HCEC 1CT (cell line): ENCODE measurements at regions not wholly inside any gene's neighbourhood (a gene's known extent, or its start where the extent isn't known, plus 50 kb on each side); places are given as distances from the start of the nearest gene placed in this dataset.

ENCODE experiments used
- DNase-seq: peaks from one replicate; pipeline ENCODE4 v3.0.0-alpha.2; 2017

- DNase-seq: no peak
These were observed 129.7 kb upstream of the MTAP start for GRCh38 chr9:21672761-21673160.

GRCh38 chr9:21674894-21675293 lies 127.5 kb upstream of the MTAP start:
- peak; percentile 78 for DNase-seq

- no peak for DNase-seq
These were observed 125.0 kb upstream of the MTAP start for GRCh38 chr9:21677387-21677786.

- DNase-seq: peak; percentile 96
These were observed 124.6 kb upstream of the MTAP start for GRCh38 chr9:21677834-21678233.

GRCh38 chr9:21679432-21679831 lies 123.0 kb upstream of the MTAP start:
- no peak for DNase-seq

GRCh38 chr9:21680590-21680989 lies 121.8 kb upstream of the MTAP start:
- DNase-seq: no peak

GRCh38 chr9:21681641-21682040 lies 120.8 kb upstream of the MTAP start:
- DNase-seq: peak; percentile 81

- no peak for DNase-seq
These were observed 120.1 kb upstream of the MTAP start for GRCh38 chr9:21682381-21682780.

- peak; percentile 84 for DNase-seq
These were observed 119.5 kb upstream of the MTAP start for GRCh38 chr9:21682981-21683380.

- DNase-seq: no peak
These were observed 118.8 kb upstream of the MTAP start for GRCh38 chr9:21683484-21684175.

GRCh38 chr9:21684231-21684630 lies 118.2 kb upstream of the MTAP start:
- no peak for DNase-seq

- peak; percentile 72 for DNase-seq
These were observed 117.5 kb upstream of the MTAP start for GRCh38 chr9:21684831-21685362.

- DNase-seq: no peak
These were observed 116.9 kb upstream of the MTAP start for GRCh38 chr9:21685502-21685901.

- no peak for DNase-seq
These were observed 115.7 kb upstream of the MTAP start for GRCh38 chr9:21686738-21687137.

GRCh38 chr9:21687351-21687750 lies 115.1 kb upstream of the MTAP start:
- DNase-seq: no peak

GRCh38 chr9:21688108-21689102 lies 114.0 kb upstream of the MTAP start:
- DNase-seq: peak; percentile 91

- peak; percentile 72 for DNase-seq
These were observed 112.6 kb upstream of the MTAP start for GRCh38 chr9:21689854-21690253.

GRCh38 chr9:21690561-21690960 lies 111.9 kb upstream of the MTAP start:
- peak; percentile 68 for DNase-seq

GRCh38 chr9:21692390-21692789 lies 110.0 kb upstream of the MTAP start:
- DNase-seq: no peak

GRCh38 chr9:21694424-21694823 lies 108.0 kb upstream of the MTAP start:
- DNase-seq: no peak

GRCh38 chr9:21695443-21695842 lies 107.0 kb upstream of the MTAP start:
- no peak for DNase-seq

GRCh38 chr9:21695874-21696341 lies 106.5 kb upstream of the MTAP start:
- DNase-seq: no peak

GRCh38 chr9:21696411-21696871 lies 106.0 kb upstream of the MTAP start:
- DNase-seq: no peak
